ENCODE measurements at regions not wholly inside any gene's neighbourhood (a gene's known extent, or its start where the extent isn't known, plus 50 kb on each side); places are given as distances from the start of the nearest gene placed in this dataset.

GRCh38 chr17:36707904-36708303 lies 106.5 kb downstream of the MRM1 start:
- TF ChIP-seq, protein P1, sequence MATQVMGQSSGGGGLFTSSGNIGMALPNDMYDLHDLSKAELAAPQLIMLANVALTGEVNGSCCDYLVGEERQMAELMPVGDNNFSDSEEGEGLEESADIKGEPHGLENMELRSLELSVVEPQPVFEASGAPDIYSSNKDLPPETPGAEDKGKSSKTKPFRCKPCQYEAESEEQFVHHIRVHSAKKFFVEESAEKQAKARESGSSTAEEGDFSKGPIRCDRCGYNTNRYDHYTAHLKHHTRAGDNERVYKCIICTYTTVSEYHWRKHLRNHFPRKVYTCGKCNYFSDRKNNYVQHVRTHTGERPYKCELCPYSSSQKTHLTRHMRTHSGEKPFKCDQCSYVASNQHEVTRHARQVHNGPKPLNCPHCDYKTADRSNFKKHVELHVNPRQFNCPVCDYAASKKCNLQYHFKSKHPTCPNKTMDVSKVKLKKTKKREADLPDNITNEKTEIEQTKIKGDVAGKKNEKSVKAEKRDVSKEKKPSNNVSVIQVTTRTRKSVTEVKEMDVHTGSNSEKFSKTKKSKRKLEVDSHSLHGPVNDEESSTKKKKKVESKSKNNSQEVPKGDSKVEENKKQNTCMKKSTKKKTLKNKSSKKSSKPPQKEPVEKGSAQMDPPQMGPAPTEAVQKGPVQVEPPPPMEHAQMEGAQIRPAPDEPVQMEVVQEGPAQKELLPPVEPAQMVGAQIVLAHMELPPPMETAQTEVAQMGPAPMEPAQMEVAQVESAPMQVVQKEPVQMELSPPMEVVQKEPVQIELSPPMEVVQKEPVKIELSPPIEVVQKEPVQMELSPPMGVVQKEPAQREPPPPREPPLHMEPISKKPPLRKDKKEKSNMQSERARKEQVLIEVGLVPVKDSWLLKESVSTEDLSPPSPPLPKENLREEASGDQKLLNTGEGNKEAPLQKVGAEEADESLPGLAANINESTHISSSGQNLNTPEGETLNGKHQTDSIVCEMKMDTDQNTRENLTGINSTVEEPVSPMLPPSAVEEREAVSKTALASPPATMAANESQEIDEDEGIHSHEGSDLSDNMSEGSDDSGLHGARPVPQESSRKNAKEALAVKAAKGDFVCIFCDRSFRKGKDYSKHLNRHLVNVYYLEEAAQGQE (IDR thresholded peaks at IDR 0.05; ENCODE audit: insufficient read depth in 1 of 2, low read depth in 2 of 2, low read length in 2 of 2), result no peak
- no peak for TF ChIP-seq TAF1 (IDR thresholded peaks at IDR 0.05; ENCODE audit: borderline replicate concordance, insufficient read depth, low read length)
- TF ChIP-seq SIN3A (IDR thresholded peaks at IDR 0.05; ENCODE audit: borderline replicate concordance, insufficient read depth, low read length), result no peak
- TF ChIP-seq FOXP2 (optimal IDR thresholded peaks at IDR 0.05; ENCODE audit: borderline replicate concordance, extremely low read depth, extremely low read length, insufficient read depth), result no peak
- TF ChIP-seq POLR2AphosphoS5 (IDR thresholded peaks at IDR 0.05; ENCODE audit: low read depth, low read length), result no peak

GRCh38 chr17:36714789-36715188 lies 113.4 kb downstream of the MRM1 start:
- TF ChIP-seq FOXP2 (optimal IDR thresholded peaks at IDR 0.05; ENCODE audit: borderline replicate concordance, extremely low read depth, extremely low read length, insufficient read depth) (no peak), POLR2AphosphoS5 (IDR thresholded peaks at IDR 0.05; ENCODE audit: low read depth, low read length) (no peak), SIN3A (IDR thresholded peaks at IDR 0.05; ENCODE audit: borderline replicate concordance, insufficient read depth, low read length) (no peak), TAF1 (IDR thresholded peaks at IDR 0.05; ENCODE audit: borderline replicate concordance, insufficient read depth, low read length) (no peak)
- TF ChIP-seq, protein P1 (IDR thresholded peaks at IDR 0.05; ENCODE audit: insufficient read depth in 1 of 2, low read depth in 2 of 2, low read length in 2 of 2), result no peak

DNA sequence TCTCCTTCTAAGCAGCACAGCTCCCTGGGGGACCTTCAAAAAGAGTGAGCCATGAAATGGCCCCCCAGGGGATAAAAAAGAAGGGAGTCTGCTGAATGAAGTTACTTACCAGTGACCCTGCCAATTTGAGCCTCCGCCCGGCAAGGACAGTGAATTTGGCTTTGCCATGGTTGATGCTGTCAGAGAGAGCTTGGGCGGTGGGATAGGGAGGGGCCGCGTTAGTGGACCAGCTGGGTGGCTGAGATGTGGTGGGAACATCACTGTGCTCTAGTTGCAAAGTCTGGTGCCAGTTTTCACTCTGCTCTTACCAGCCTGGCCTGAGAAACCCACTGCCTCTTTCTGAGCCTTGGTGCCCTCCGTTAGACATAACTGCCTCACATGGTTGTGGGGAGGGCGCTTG lies 114.6 kb downstream of the MRM1 start:
- TF ChIP-seq, protein P1 (IDR thresholded peaks at IDR 0.05; ENCODE audit: insufficient read depth in 1 of 2, low read depth in 2 of 2, low read length in 2 of 2), result no peak
- TF ChIP-seq SIN3A (IDR thresholded peaks at IDR 0.05; ENCODE audit: borderline replicate concordance, insufficient read depth, low read length) (no peak), POLR2AphosphoS5 (IDR thresholded peaks at IDR 0.05; ENCODE audit: low read depth, low read length) (no peak), TAF1 (IDR thresholded peaks at IDR 0.05; ENCODE audit: borderline replicate concordance, insufficient read depth, low read length) (no peak), FOXP2 (optimal IDR thresholded peaks at IDR 0.05; ENCODE audit: borderline replicate concordance, extremely low read depth, extremely low read length, insufficient read depth) (no peak)

GRCh38 chr17:36717088-36717487 lies 115.7 kb downstream of the MRM1 start:
- TF ChIP-seq FOXP2 (optimal IDR thresholded peaks at IDR 0.05; ENCODE audit: borderline replicate concordance, extremely low read depth, extremely low read length, insufficient read depth) (no peak), SIN3A (IDR thresholded peaks at IDR 0.05; ENCODE audit: borderline replicate concordance, insufficient read depth, low read length) (no peak), TAF1 (IDR thresholded peaks at IDR 0.05; ENCODE audit: borderline replicate concordance, insufficient read depth, low read length) (no peak), POLR2AphosphoS5 (IDR thresholded peaks at IDR 0.05; ENCODE audit: low read depth, low read length) (no peak)
- TF ChIP-seq, protein P1 (IDR thresholded peaks at IDR 0.05; ENCODE audit: insufficient read depth in 1 of 2, low read depth in 2 of 2, low read length in 2 of 2), result no peak

DNA sequence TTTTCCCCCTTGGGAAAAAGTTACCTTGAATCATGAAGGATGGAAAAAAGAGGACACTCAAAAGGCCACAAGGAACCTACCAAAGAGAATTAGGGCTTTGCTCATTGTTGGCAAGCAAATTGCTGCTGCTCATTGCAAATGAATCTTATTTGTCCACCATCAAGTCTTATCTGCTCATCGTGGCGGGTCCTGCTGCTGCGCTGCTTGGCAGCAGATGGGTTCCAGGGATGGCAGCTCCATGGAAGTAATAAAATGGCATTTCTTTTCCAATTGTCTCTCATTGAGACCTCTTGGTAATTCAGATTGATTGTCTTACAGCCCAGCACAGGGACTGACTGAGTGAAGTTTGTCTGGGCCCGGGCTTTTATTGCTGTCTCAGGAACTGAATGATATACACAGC lies 118.7 kb downstream of the MRM1 start:
- TF ChIP-seq POLR2AphosphoS5 (IDR thresholded peaks at IDR 0.05; ENCODE audit: low read depth, low read length) (no peak), FOXP2 (optimal IDR thresholded peaks at IDR 0.05; ENCODE audit: borderline replicate concordance, extremely low read depth, extremely low read length, insufficient read depth) (no peak), SIN3A (IDR thresholded peaks at IDR 0.05; ENCODE audit: borderline replicate concordance, insufficient read depth, low read length) (no peak)
